K562 (cell line): ENCODE measurements at regions not wholly inside any gene's neighbourhood (a gene's known extent, or its start where the extent isn't known, plus 50 kb on each side); places are given as distances from the start of the nearest gene placed in this dataset.

Experiments used
- ATAC-seq: fragments of 200-7000 bp; cut with Tn5 transposase; 3 replicates; pipeline ENCODE4 v1.9.1; 2020; ENCODE audit warnings: moderate library complexity
- BruUV-seq: library from RNA; stranded (reverse); fragments of 400-500 nt; replicated peaks from 2 replicates; lab custom pipeline; 2021; lab: Mats Ljungman, UMichigan
- CTCF ChIA-PET: fragments of 300-600 bp; formaldehyde crosslinking; extraction: SDS; loops from one replicate; lab custom pipeline; 2021; ENCODE audit warnings: low intra/inter-chr PET ratio; lab: Yijun Ruan, JAX
- POLR2A ChIA-PET: fragments of 300-600, 350-650 bp; sonication (Branson Sonifier 250); formaldehyde crosslinking; extraction: SDS; loops from one replicate; lab custom pipeline; 2021; ENCODE audit warnings: antibody characterized with exemption, inconsistent platforms; lab: Yijun Ruan, JAX
- DNase-seq, 4 experiments: peaks; one replicate each; pipeline versions ENCODE4 v3.0.0 to v3.0.0-alpha.2; 2011 to 2018; ENCODE audit warnings: low spot score in 3 of 4, mixed read lengths in 3 of 4; ENCODE audit errors: extremely low read depth in 1 of 4
- FAIRE-seq: peaks from 2 replicates; lab custom pipeline; 2011; peaks lifted over from hg19 to GRCh38; lab: Jason Lieb, UNC
- H2AFZ ChIP-seq: 2 replicates; pipeline ENCODE4 v1.6.0; 2011; ENCODE audit warnings: low read depth, low read length, control low read depth, inconsistent platforms
- H3K27ac ChIP-seq: fragments of 200-600 bp; 3 replicates; pipeline ENCODE4 v1.8.0; 2011; ENCODE audit warnings: low read depth, mild to moderate bottlenecking, control low read depth, inconsistent platforms, low read length, moderate library complexity, mixed read lengths; ENCODE audit errors: extremely low read depth
- H3K27me3 ChIP-seq, 2 experiments: fragments of 300-600 bp in 1 of 2; 2 replicates in 1 of 2; 3 replicates in 1 of 2; pipeline versions ENCODE4 v1.6.0 to v1.8.0; 2011; ENCODE audit warnings: inconsistent platforms in 2 of 2, low read length in 2 of 2, mild to moderate bottlenecking in 1 of 2, mixed read lengths in 1 of 2, moderate library complexity in 1 of 2; ENCODE audit not compliant: control insufficient read depth in 2 of 2, insufficient read depth in 2 of 2
- H3K36me3 ChIP-seq: fragments of 300-600 bp; 3 replicates; pipeline ENCODE4 v1.8.0; 2011; ENCODE audit warnings: mild to moderate bottlenecking, low read length, inconsistent platforms; ENCODE audit not compliant: control insufficient read depth, insufficient read depth
- H3K4me1 ChIP-seq, 2 experiments: fragments of 200-600 bp in 1 of 2; replicated peaks in 1 of 2; 2 replicates in 1 of 2; 3 replicates in 1 of 2; pipeline versions ENCODE4 v1.5.1 to v1.8.0; 2011; ENCODE audit warnings: inconsistent platforms in 2 of 2, low read length in 2 of 2, mild to moderate bottlenecking in 1 of 2, mixed read lengths in 1 of 2, moderate library complexity in 1 of 2; ENCODE audit not compliant: control insufficient read depth in 2 of 2, insufficient read depth in 2 of 2
- H3K4me2 ChIP-seq: 2 replicates; pipeline ENCODE4 v1.6.1; 2011; ENCODE audit warnings: low read length, control low read depth, inconsistent platforms, mixed read lengths; ENCODE audit not compliant: insufficient read depth
- H3K4me3 ChIP-seq: fragments of 200-600 bp; sonication (generic), shearing (Covaris generic); 2 replicates; pipeline ENCODE4 v1.5.1; 2016; ENCODE audit warnings: control low read depth, inconsistent platforms
- H3K79me2 ChIP-seq: fragments of 200-600 bp; 3 replicates; pipeline ENCODE4 v1.8.0; 2011; ENCODE audit warnings: low read length, inconsistent platforms; ENCODE audit not compliant: control insufficient read depth, insufficient read depth
- H3K9ac ChIP-seq, 2 experiments: 2 replicates each; pipeline versions ENCODE4 v1.6.0 to v1.6.1; 2011; ENCODE audit warnings: low read depth in 2 of 2, low read length in 2 of 2, control low read depth in 1 of 2, inconsistent platforms in 1 of 2, mild to moderate bottlenecking in 1 of 2, mixed read lengths in 1 of 2; ENCODE audit not compliant: insufficient read depth in 1 of 2
- H3K9me1 ChIP-seq: one replicate; pipeline ENCODE4 v1.6.0; 2011; ENCODE audit warnings: inconsistent platforms, mild to moderate bottlenecking, low read length, moderate library complexity; ENCODE audit not compliant: control insufficient read depth, insufficient read depth
- H3K9me3 ChIP-seq: replicated peaks from 2 replicates; pipeline ENCODE4 v1.5.1; 2011; ENCODE audit warnings: low read depth, low read length, inconsistent platforms; ENCODE audit not compliant: control insufficient read depth, insufficient read depth
- H4K20me1 ChIP-seq: replicated peaks from 2 replicates; pipeline ENCODE4 v1.6.1; 2011; ENCODE audit warnings: low read length, inconsistent platforms, mixed read lengths; ENCODE audit not compliant: control insufficient read depth, insufficient read depth
- BRCA1 ChIP-seq, 2 experiments: fragments of 450-650 bp in 1 of 2; sonication (generic) in 1 of 2; formaldehyde crosslinking in 1 of 2; IDR thresholded peaks; 2 replicates each; pipeline versions ENCODE4 v1.5.0 to v1.6.1; 2017 to 2020; ENCODE audit warnings: mild to moderate bottlenecking in 1 of 2, missing genetic modification reagents in 1 of 2
- CBX3 ChIP-seq, 2 experiments: IDR thresholded peaks; 1 replicate in 1 of 2; 2 replicates in 1 of 2; pipeline ENCODE4 v1.6.1; 2012; ENCODE audit warnings: inconsistent platforms in 2 of 2, low read length in 2 of 2, borderline replicate concordance in 1 of 2, control low read depth in 1 of 2
- CREB1 ChIP-seq, 2 experiments: sonication (generic) in 1 of 2; formaldehyde crosslinking in 1 of 2; IDR thresholded peaks; 2 replicates each; pipeline versions ENCODE4 v1.6.1 to v1.8.0; 2012 to 2022; ENCODE audit warnings: inconsistent platforms in 1 of 2, mild to moderate bottlenecking in 1 of 2, missing genetic modification reagents in 1 of 2, moderate library complexity in 1 of 2
- ELK1 ChIP-seq: sonication (generic); formaldehyde crosslinking; IDR thresholded peaks from 2 replicates; pipeline ENCODE4 v1.8.1; 2022; ENCODE audit warnings: missing genetic modification reagents
- HMG20B ChIP-seq: fragments of 250-450 bp; sonication (Bioruptor Pico); IDR thresholded peaks from 2 replicates; pipeline ENCODE4 v1.5.0; 2021; ENCODE audit warnings: mild to moderate bottlenecking
- POLR2B ChIP-seq: fragments of 450-650 bp; IDR thresholded peaks from 2 replicates; pipeline ENCODE4 v1.6.1; 2018; ENCODE audit warnings: low read depth; ENCODE audit not compliant: partially characterized antibody
- TGIF2 ChIP-seq: sonication (generic); formaldehyde crosslinking; IDR thresholded peaks from 2 replicates; pipeline ENCODE4 v1.8.1; 2022; ENCODE audit warnings: mild to moderate bottlenecking, missing genetic modification reagents, moderate library complexity
- ZNF263 ChIP-seq: sonication (generic); formaldehyde crosslinking; IDR thresholded peaks from 2 replicates; pipeline ENCODE4 v1.8.0; 2022; ENCODE audit warnings: mild to moderate bottlenecking, missing genetic modification reagents, borderline replicate concordance
- ZNF507 ChIP-seq: conservative IDR thresholded peaks from 2 replicates; pipeline ENCODE4 v1.6.1; 2017; ENCODE audit warnings: missing genetic modification characterization, missing compliant biosample characterization
- WGBS: fragments of 100-300 bp; shearing (Covaris generic); methylation state at CpG from one replicate; pipeline ENCODE4 v1.1.6; 2016; ENCODE audit warnings: low coverage, mixed read lengths; ENCODE audit not compliant: insufficient coverage; ENCODE audit errors: missing lambda C conversion rate; 5-methylcytosine and 5-hydroxymethylcytosine counted together
- in situ Hi-C: fragments of 300-500 bp; cut with MboI; formaldehyde crosslinking; loops from 4 replicates; pipeline ENCODE4 v1.15.0; 2018; ENCODE audit warnings: inconsistent platforms, mixed read lengths
- intact Hi-C: fragments of 100-400 bp; cut with micrococcal nuclease; formaldehyde crosslinking; loops from 2 replicates; pipeline ENCODE4 v1.14.2; 2022

GRCh38 chrX:147811803-147812202, 99.9 kb upstream of the FMR1 start:
- H3K4me1 ChIP-seq, result no peaks in the 10 kb centered on the region
- H3K36me3 ChIP-seq, result no peaks in the 10 kb centered on the region
- WGBS, result 0% methylated on average over 2 of the region's 2 CpGs
- FAIRE-seq (no peak), DNase-seq (no peak), ATAC-seq (no peak)
- no peaks in the 10 kb centered on the region for H3K27me3 ChIP-seq
- ChIA-PET CTCF (no interaction called here), POLR2A (no interaction called here)
- no peak overlapping the region for H3K4me3 ChIP-seq
- H3K9me1 ChIP-seq, result no peaks in the 10 kb centered on the region
- H3K79me2 ChIP-seq, result no peaks in the 10 kb centered on the region
- no peak overlapping the region for H3K9ac ChIP-seq
- intact Hi-C loops (no loop called here), in situ Hi-C loops (no loop called here)
- H3K27ac ChIP-seq, result no peak overlapping the region
- H3K9me3 ChIP-seq, result no peaks in the 10 kb centered on the region
- no TSS peak for BruUV-seq
- H2AFZ ChIP-seq, result no peak overlapping the region
- no peak overlapping the region for H3K4me2 ChIP-seq
- no peak for TF ChIP-seq ZNF263 (CRISPR knock-in tag)
- TF ChIP-seq HMG20B (CRISPR knock-in tag), result no peak
- TF ChIP-seq ZNF507 (tag), result no peak
- TF ChIP-seq ELK1, result no peak
- no peak for TF ChIP-seq POLR2B
- no peak for TF ChIP-seq BRCA1 (IDR thresholded peaks at IDR 0.05)
- no peak for TF ChIP-seq BRCA1 (CRISPR knock-in tag; IDR thresholded peaks at IDR 0.05)
- TF ChIP-seq CREB1 (IDR thresholded peaks at IDR 0.05), result no peak
- TF ChIP-seq CREB1 (CRISPR knock-in tag; IDR thresholded peaks at IDR 0.05), result no peak
- TF ChIP-seq CBX3 (IDR thresholded peaks at IDR 0.05; ENCODE audit: borderline replicate concordance in 1 of 2, low read length in 2 of 2), result no peak
- no peak for TF ChIP-seq TGIF2 (CRISPR knock-in tag)
- H4K20me1 ChIP-seq, result no peaks in the 10 kb centered on the region
